Hematopoietic multipotent progenitor cell treated with erythropoietin and hydrocortisone succinate and interleukin-3 and kit ligand, for 17 days (in vitro differentiated cells): ENCODE measurements at regions not wholly inside any gene's neighbourhood (a gene's known extent, or its start where the extent isn't known, plus 50 kb on each side); places are given as distances from the start of the nearest gene placed in this dataset.

Experiments used
- DNase-seq: peaks from one replicate; pipeline ENCODE4 v3.0.0-alpha.2; 2015; ENCODE audit warnings: low spot score

GRCh38 chr6:18784794-18785193, 397.6 kb downstream of the RNF144B start:
- DNase-seq: no peak

- DNase-seq: no peak
Measured at GRCh38 chr6:18785810-18786490, 398.8 kb downstream of the RNF144B start.

- no peak for DNase-seq
Measured at GRCh38 chr6:18792866-18793265, 405.7 kb downstream of the RNF144B start.

- no peak for DNase-seq
Measured at GRCh38 chr6:18795726-18796125, 408.6 kb downstream of the RNF144B start.

GRCh38 chr6:18820725-18821124, 433.6 kb downstream of the RNF144B start:
- DNase-seq: no peak

GRCh38 chr6:18823782-18824386, 436.7 kb downstream of the RNF144B start:
- peak; percentile 21 for DNase-seq

- no peak for DNase-seq
Measured at GRCh38 chr6:18829272-18829870, 442.2 kb downstream of the RNF144B start.

GRCh38 chr6:18835976-18836375, 448.8 kb downstream of the RNF144B start:
- no peak for DNase-seq

- no peak for DNase-seq
Measured at GRCh38 chr6:18837013-18837412, 449.9 kb downstream of the RNF144B start.

GRCh38 chr6:18842534-18842933, 455.4 kb downstream of the RNF144B start:
- no peak for DNase-seq

- no peak for DNase-seq
Measured at GRCh38 chr6:18845896-18846295, 458.7 kb downstream of the RNF144B start.

- DNase-seq: no peak
Measured at GRCh38 chr6:18846327-18846726, 459.2 kb downstream of the RNF144B start.

- DNase-seq: no peak
Measured at GRCh38 chr6:18861204-18861603, 474.1 kb downstream of the RNF144B start.

GRCh38 chr6:18883268-18883667, 496.1 kb downstream of the RNF144B start:
- no peak for DNase-seq

GRCh38 chr6:18883851-18884250, 496.7 kb downstream of the RNF144B start:
- no peak for DNase-seq

- DNase-seq: no peak
Measured at GRCh38 chr6:18893540-18894269, 506.6 kb downstream of the RNF144B start.

GRCh38 chr6:18897350-18897749, 510.2 kb downstream of the RNF144B start:
- no peak for DNase-seq

- DNase-seq: no peak
Measured at GRCh38 chr6:18904681-18905080, 517.5 kb downstream of the RNF144B start.

GRCh38 chr6:18920701-18921100, 533.6 kb downstream of the RNF144B start:
- no peak for DNase-seq

GRCh38 chr6:18931086-18931485, 543.9 kb downstream of the RNF144B start:
- DNase-seq: no peak

GRCh38 chr6:18958146-18958545, 571.0 kb downstream of the RNF144B start:
- DNase-seq: no peak

GRCh38 chr6:18961566-18961965, 574.4 kb downstream of the RNF144B start:
- DNase-seq: no peak

GRCh38 chr6:18962361-18962905, 575.3 kb downstream of the RNF144B start:
- DNase-seq: no peak
